ENCODE measurements at regions not wholly inside any gene's neighbourhood (a gene's known extent, or its start where the extent isn't known, plus 50 kb on each side); places are given as distances from the start of the nearest gene placed in this dataset.

- BruUV-seq (replicated peaks) = no TSS peak
- Histone ChIP-seq H4K20me1 (replicated peaks; ENCODE audit: control insufficient read depth, extremely low read depth, insufficient read depth, low read length) (no peaks in the 10 kb centered on the region), H3K27me3 (ENCODE audit: control insufficient read depth in 2 of 2, insufficient read depth in 2 of 2, low read length in 2 of 2) (peaks cover 0 to 22% of the 10 kb centered on the region in 2 experiments), H3K9me3 (replicated peaks; ENCODE audit: control insufficient read depth, insufficient read depth, low read length) (no peaks in the 10 kb centered on the region), H3K9ac (replicated peaks; ENCODE audit: extremely low read depth, insufficient read depth, low read length) (no peak overlapping the region), H3K27ac (ENCODE audit: insufficient read depth, low read depth, low read length) (no peak overlapping the region), H3K79me2 (ENCODE audit: control insufficient read depth, insufficient read depth, low read length) (no peaks in the 10 kb centered on the region), H3K36me3 (ENCODE audit: control insufficient read depth in 2 of 2, extremely low read depth in 1 of 2, insufficient read depth in 2 of 2, low read length in 2 of 2) (no peaks in the 10 kb centered on the region), H3K4me1 (ENCODE audit: control insufficient read depth, extremely low read depth, insufficient read depth, low read length) (no peaks in the 10 kb centered on the region), H3K9me1 (replicated peaks; ENCODE audit: control insufficient read depth, extremely low read depth, insufficient read depth, low read length) (no peaks in the 10 kb centered on the region), H2AFZ (ENCODE audit: low read depth, low read length) (no peak overlapping the region), H3K4me3 (replicated peaks in 1 of 3; ENCODE audit: insufficient read depth in 1 of 3, low read depth in 1 of 3, low read length in 3 of 3) (no peak overlapping the region), H3K4me2 (ENCODE audit: insufficient read depth, low read length) (no peak overlapping the region)
- dilution Hi-C loops (cut with MboI; ENCODE audit: extremely low pct_ligation_motif_present, low sequenced_read_pairs) = no loop called here
- POLR2A ChIA-PET = no interaction called here
- intact Hi-C loops (cut with micrococcal nuclease) = loop anchor here (2.0 kb wide), 1 partner anchor 761 kb away; no protein-coding TSS in a partner anchor
- FAIRE-seq (no peak), DNase-seq (ENCODE audit: low read depth, low spot score) (no peak)
- CTCF ChIA-PET = no interaction called here
- TF ChIP-seq POLR2A (IDR thresholded peaks at IDR 0.05; ENCODE audit: low read depth, low read length) = no peak
- TF ChIP-seq CTCF (IDR thresholded peaks at IDR 0.05; ENCODE audit: extremely low read depth in 1 of 2, insufficient read depth in 1 of 2, low read depth in 1 of 2, low read length in 2 of 2) = no peak
- TF ChIP-seq GATA2 (IDR thresholded peaks at IDR 0.05; ENCODE audit: insufficient read depth, insufficient read length, low read depth, low read length) = no peak
- no peak for TF ChIP-seq EZH2 (IDR thresholded peaks at IDR 0.05; ENCODE audit: borderline replicate concordance, low read depth, low read length, severe bottlenecking)
- TF ChIP-seq MYC (IDR thresholded peaks at IDR 0.05; ENCODE audit: low read depth, low read length) = no peak
- TF ChIP-seq FOS (IDR thresholded peaks at IDR 0.05; ENCODE audit: borderline replicate concordance, insufficient read depth, low read length) = no peak
- no peak for TF ChIP-seq POLR2AphosphoS5 (IDR thresholded peaks at IDR 0.05; ENCODE audit: insufficient read depth, low read depth, low read length)
- no peak for TF ChIP-seq JUN (IDR thresholded peaks at IDR 0.05; ENCODE audit: borderline replicate concordance, insufficient read depth, insufficient read length, low read depth)
- TF ChIP-seq MAX (IDR thresholded peaks at IDR 0.05; ENCODE audit: insufficient read depth, insufficient read length) = no peak
Measured at GRCh38 chr3:24835510-24835909, 340.9 kb upstream of the THRB start.

All from endothelial cell of umbilical vein (primary cell).